GM21619 (cell line): ENCODE measurements at regions not wholly inside any gene's neighbourhood (a gene's known extent, or its start where the extent isn't known, plus 50 kb on each side); places are given as distances from the start of the nearest gene placed in this dataset.
"Not testable (repeated sequence)": the region's sequence is repeated elsewhere in the genome, so short reads cannot be mapped to it uniquely, and the experiment has no call there.

ENCODE experiments used
- ATAC-seq: cut with Tn5 transposase; IDR thresholded peaks from one replicate; pipeline ENCODE4 v1.9.1; 2021; ENCODE audit not compliant: unreplicated experiment

DNA sequence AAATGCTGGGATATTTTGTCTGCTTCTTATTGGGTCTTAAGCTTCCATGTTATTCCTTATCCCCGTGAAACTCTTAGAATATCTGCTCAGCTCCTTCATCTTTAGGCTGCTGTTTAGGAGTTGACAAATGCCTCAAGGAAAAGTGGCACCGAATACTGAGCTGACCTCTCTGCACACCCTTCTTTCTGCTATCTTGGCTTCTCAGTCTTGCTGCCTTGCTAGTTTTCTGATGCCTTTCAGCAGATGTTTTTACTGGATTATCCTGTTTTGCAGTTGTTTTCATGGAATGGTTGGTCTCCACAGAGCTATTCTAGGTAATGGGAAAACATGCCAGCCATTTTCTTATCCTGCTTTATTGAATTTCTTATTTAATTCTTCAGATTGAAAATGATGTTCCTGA, 86.3 kb downstream of the GYPE start:
- ATAC-seq: no peak

DNA sequence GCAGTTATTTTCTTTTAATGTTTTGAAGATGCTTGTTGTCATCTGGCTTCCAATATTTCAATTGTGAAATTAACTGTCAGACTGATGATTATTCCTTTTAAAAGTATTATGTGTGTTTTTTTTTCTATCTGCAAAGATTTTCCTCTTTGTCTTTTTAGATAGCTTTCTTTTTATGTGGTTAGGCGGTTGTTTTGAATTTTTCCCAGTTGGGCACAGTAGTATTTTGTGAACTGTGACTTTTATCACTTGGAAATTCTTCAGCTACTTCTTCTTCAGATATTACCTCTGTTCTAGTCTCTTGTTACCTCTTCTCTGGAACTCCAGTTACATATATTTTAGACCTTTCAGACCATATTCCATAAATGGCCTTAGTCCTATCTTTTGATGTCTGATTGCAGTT, 87.5 kb downstream of the GYPE start:
- not testable (repeated sequence) for ATAC-seq

DNA sequence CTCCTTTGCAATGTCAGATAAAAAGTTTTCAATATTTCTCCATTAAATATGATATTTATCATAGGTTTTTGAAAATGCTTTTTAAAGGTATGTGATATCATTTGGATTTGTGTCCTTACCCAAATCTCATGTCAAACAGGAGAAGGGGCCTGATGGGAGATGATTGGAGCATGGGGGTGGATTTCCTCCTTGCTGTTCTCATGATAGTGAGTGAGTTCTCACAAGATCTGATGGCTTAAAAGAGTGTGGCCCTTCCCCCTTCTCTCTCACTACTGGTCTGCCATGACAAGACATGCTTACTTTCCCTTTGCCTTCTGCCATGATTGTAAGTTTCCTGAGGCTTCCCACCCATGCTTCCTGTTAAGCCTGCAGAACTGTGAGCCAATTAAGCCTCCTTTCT, 90.0 kb downstream of the GYPE start:
- not testable (repeated sequence) for ATAC-seq

- ATAC-seq: not testable (repeated sequence)
Measured at GRCh38 chr4:143813431-143814154, 91.8 kb downstream of the GYPE start.

- not testable (repeated sequence) for ATAC-seq
Measured at GRCh38 chr4:143791693-143792092, 91.2 kb upstream of the FREM3 start.

DNA sequence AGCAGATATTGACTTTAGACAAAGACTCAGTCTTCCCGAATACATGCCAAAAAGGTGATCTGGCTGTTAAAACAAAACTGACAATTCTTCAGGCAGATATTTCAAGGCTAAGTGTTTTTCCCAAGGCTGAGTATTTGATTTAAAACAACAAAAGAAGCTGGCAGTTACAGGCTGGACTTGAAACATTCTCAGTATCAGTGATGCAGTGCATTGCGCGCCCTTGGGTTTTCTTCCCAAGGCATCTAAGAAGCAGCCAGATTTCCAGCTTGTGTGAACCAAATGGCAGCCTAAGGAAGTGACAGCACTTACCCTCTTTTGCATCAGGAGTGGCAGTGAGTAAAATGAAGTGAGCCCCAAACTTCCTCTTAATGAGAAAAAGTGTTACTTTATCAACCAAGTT, 90.0 kb upstream of the FREM3 start:
- not testable (repeated sequence) for ATAC-seq

DNA sequence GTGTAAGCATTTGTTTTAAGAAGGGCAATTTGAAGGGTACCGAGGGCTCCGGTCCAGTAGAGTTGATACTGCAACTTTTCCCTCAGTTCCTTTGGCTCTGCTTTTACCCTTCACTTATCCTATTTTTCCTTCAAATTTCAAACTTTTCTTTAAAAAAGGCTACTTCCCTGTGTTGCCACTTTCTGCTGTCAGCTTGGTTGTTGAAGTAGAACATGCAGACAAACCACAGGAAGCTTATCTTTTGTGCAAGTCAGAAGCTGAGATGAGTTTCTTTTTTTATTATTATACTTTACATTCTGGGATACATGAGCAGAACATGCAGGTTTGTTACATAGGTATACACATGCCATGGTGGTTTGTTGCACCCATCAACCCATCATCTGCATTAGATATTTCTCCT, 89.1 kb upstream of the FREM3 start:
- ATAC-seq: not testable (repeated sequence)

DNA sequence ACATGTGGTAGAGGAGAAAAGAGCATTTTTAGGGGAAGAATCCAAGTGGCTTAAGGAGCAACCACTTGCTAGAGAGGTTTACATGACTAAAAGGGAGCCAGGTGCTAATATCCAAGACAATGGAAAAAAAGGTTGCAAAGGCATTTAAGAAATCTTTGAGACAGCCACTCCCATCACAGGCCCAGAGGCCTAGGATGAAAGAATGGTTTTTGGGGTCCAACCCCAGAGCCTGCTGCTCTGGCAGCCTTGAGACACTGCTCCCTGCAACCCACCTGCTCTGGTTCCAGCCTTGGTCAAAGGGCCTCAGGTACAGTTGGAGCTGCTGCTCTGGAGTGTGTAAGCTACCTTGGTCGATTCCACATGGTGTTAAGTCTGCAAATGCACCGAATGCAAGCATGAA, 84.1 kb upstream of the FREM3 start:
- ATAC-seq: no peak

DNA sequence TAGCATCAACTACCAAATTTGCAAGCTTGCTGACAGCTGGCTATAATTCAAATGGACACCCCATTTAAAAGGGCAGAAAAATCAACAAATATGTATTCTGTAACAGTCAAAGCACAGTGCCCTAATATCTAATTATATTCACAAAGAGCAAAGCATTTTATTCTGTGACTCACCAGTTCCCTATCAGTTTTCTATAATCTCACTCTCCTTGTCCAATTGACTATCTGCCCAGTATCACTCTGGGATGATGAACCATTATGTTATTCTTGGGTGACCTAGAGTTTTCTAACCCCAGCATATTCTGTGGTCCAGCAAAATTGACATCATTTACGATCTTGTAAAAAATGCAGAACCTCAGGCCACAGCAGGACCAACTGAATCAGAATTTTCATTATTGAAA, 82.0 kb upstream of the FREM3 start:
- no peak for ATAC-seq

DNA sequence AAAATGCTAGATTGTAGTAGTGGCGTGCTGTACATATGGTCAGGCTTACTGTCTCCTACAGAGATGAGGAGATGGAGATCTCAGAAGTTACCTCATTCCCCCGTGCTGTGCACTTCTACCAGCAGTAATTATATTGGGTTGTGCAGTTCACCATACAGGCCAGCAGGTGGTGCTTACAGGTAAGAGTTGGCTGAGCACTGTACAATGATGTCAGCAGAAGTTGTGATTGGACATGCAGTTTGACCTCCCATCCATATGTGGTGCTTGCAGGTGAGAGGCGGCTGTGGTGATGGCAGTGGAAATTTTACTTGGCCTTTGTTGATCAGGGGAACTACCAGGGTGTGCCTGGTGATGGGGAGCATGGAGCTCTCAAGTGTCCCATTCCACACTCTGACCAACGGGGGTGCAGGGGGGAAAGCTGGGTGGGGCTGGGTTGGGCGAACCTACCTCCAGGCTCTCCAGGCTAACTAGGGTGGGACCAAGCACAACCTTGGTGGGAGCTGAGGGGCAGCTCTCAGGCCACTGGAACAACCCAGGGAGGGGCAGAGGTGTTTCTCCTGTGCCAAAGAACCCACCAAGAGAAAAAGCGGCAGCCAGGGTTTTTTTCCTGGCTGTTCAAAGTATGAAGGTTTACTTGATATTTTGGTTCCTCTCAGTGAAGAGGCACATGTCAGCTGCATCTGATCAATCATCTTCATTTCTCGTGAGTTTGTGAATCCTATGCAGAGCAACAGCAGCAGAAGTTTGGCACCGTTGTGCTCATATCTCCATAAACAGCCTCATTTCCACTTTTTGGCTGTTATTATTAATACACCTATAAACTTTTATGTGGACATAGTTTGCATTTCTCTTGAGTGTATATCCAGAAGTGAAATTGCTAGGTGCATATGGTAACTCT, 73.8 kb upstream of the FREM3 start:
- ATAC-seq: peak; percentile 100

- ATAC-seq: no peak
Measured at GRCh38 chr4:143771269-143771668, 70.8 kb upstream of the FREM3 start.

GRCh38 chr4:143768007-143768591, 67.6 kb upstream of the FREM3 start:
- no peak for ATAC-seq

DNA sequence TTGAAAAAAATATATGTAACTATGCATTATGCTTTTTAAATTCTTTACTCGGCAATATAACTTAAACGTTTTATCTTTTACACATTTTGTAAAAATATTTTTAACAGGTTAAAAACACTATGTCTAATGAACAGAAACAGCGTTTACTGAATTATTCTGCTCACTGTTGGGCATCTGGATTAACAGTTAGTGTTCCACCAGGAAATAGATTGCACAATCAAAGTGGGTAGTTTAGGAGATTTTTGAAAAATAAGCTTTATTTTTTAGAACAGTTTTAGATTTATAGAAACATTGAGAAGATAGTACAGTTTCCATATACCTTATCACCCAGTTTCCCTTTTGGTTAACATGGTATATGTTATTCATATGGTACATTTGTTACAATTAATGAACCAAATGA, 63.1 kb upstream of the FREM3 start:
- no peak for ATAC-seq

- no peak for ATAC-seq
Measured at GRCh38 chr4:143762511-143762910, 62.0 kb upstream of the FREM3 start.
